ENCODE measurements at regions not wholly inside any gene's neighbourhood (a gene's known extent, or its start where the extent isn't known, plus 50 kb on each side); places are given as distances from the start of the nearest gene placed in this dataset.

GRCh38 chr13:81762449-81762848, 1421.5 kb upstream of the SPRY2 start:
- Histone ChIP-seq H3K36me3 (ENCODE audit: insufficient read depth) (no peaks in the 10 kb centered on the region), H3K79me2 (replicated peaks; ENCODE audit: insufficient read depth) (no peaks in the 10 kb centered on the region), H3K4me3 (no peak overlapping the region), H3K27me3 (ENCODE audit: insufficient read depth) (no peaks in the 10 kb centered on the region), H2AFZ (no peak overlapping the region), H3K4me2 (no peak overlapping the region), H3K27ac (ENCODE audit: low read depth) (no peak overlapping the region), H3K9me2 (ENCODE audit: insufficient read depth) (no peaks in the 10 kb centered on the region), H4K20me1 (replicated peaks; ENCODE audit: insufficient read depth) (no peaks in the 10 kb centered on the region), H3F3A (replicated peaks; ENCODE audit: low read depth) (no peaks in the 10 kb centered on the region), H3K4me1 (ENCODE audit: insufficient read depth) (no peaks in the 10 kb centered on the region)
- H3K9me3 Mint-ChIP-seq: peaks cover 19% of the 10 kb centered on the region
- TF ChIP-seq CREB1 (CRISPR knock-in tag; IDR thresholded peaks at IDR 0.05; ENCODE audit: low read depth) (no peak), CTCF (conservative IDR thresholded peaks at IDR 0.05; ENCODE audit: low read depth in 2 of 2) (0 out of 4 replicates have a peak, but pooled peaks of 1 of the 2 experiments have one; percentile 13)
- H3K27me3 Mint-ChIP-seq (ENCODE audit: insufficient read depth, low read depth, poor library complexity): no peaks in the 10 kb centered on the region
- H3K27ac Mint-ChIP-seq: no peak overlapping the region
- peak; percentile 60 for ATAC-seq
- H3K36me3 Mint-ChIP-seq (ENCODE audit: low read depth): peaks cover 18% of the 10 kb centered on the region; the same call in 2 of the 3 replicates
- no peak overlapping the region for H3K4me3 Mint-ChIP-seq
- DNase-seq (ENCODE audit: low spot score): peak; percentile 31
- H3K4me1 Mint-ChIP-seq: no peaks in the 10 kb centered on the region

GRCh38 chr13:81760316-81760715, 1419.4 kb upstream of the SPRY2 start:
- Histone ChIP-seq H3K4me2 (no peak overlapping the region), H3K36me3 (ENCODE audit: insufficient read depth) (no peaks in the 10 kb centered on the region), H3K4me3 (no peak overlapping the region), H3K4me1 (ENCODE audit: insufficient read depth) (no peaks in the 10 kb centered on the region), H3F3A (replicated peaks; ENCODE audit: low read depth) (no peaks in the 10 kb centered on the region), H3K9me2 (ENCODE audit: insufficient read depth) (no peaks in the 10 kb centered on the region), H3K27ac (ENCODE audit: low read depth) (no peak overlapping the region), H3K79me2 (replicated peaks; ENCODE audit: insufficient read depth) (no peaks in the 10 kb centered on the region), H2AFZ (no peak overlapping the region), H4K20me1 (replicated peaks; ENCODE audit: insufficient read depth) (no peaks in the 10 kb centered on the region), H3K27me3 (ENCODE audit: insufficient read depth) (no peaks in the 10 kb centered on the region)
- TF ChIP-seq JUNB (IDR thresholded peaks at IDR 0.05; ENCODE audit: unreplicated experiment) (no peak), CREB1 (CRISPR knock-in tag; IDR thresholded peaks at IDR 0.05; ENCODE audit: low read depth) (no peak), NANOG (IDR thresholded peaks at IDR 0.05; ENCODE audit: borderline replicate concordance) (no peak), EZH2phosphoT487 (IDR thresholded peaks at IDR 0.05; ENCODE audit: unreplicated experiment) (no peak), POLR2AphosphoS5 (IDR thresholded peaks at IDR 0.05; ENCODE audit: low read depth) (no peak), ETS1 (IDR thresholded peaks at IDR 0.05) (no peak), CTCF (conservative IDR thresholded peaks at IDR 0.05; ENCODE audit: low read depth in 2 of 2) (no peak), ZNF331 (CRISPR knock-in tag; IDR thresholded peaks at IDR 0.05; ENCODE audit: low read depth) (no peak), STAT1 (IDR thresholded peaks at IDR 0.05; ENCODE audit: unreplicated experiment) (no peak), EZH2 (IDR thresholded peaks at IDR 0.05; ENCODE audit: low read depth, unreplicated experiment) (no peak)
- TF ChIP-seq, protein P1, sequence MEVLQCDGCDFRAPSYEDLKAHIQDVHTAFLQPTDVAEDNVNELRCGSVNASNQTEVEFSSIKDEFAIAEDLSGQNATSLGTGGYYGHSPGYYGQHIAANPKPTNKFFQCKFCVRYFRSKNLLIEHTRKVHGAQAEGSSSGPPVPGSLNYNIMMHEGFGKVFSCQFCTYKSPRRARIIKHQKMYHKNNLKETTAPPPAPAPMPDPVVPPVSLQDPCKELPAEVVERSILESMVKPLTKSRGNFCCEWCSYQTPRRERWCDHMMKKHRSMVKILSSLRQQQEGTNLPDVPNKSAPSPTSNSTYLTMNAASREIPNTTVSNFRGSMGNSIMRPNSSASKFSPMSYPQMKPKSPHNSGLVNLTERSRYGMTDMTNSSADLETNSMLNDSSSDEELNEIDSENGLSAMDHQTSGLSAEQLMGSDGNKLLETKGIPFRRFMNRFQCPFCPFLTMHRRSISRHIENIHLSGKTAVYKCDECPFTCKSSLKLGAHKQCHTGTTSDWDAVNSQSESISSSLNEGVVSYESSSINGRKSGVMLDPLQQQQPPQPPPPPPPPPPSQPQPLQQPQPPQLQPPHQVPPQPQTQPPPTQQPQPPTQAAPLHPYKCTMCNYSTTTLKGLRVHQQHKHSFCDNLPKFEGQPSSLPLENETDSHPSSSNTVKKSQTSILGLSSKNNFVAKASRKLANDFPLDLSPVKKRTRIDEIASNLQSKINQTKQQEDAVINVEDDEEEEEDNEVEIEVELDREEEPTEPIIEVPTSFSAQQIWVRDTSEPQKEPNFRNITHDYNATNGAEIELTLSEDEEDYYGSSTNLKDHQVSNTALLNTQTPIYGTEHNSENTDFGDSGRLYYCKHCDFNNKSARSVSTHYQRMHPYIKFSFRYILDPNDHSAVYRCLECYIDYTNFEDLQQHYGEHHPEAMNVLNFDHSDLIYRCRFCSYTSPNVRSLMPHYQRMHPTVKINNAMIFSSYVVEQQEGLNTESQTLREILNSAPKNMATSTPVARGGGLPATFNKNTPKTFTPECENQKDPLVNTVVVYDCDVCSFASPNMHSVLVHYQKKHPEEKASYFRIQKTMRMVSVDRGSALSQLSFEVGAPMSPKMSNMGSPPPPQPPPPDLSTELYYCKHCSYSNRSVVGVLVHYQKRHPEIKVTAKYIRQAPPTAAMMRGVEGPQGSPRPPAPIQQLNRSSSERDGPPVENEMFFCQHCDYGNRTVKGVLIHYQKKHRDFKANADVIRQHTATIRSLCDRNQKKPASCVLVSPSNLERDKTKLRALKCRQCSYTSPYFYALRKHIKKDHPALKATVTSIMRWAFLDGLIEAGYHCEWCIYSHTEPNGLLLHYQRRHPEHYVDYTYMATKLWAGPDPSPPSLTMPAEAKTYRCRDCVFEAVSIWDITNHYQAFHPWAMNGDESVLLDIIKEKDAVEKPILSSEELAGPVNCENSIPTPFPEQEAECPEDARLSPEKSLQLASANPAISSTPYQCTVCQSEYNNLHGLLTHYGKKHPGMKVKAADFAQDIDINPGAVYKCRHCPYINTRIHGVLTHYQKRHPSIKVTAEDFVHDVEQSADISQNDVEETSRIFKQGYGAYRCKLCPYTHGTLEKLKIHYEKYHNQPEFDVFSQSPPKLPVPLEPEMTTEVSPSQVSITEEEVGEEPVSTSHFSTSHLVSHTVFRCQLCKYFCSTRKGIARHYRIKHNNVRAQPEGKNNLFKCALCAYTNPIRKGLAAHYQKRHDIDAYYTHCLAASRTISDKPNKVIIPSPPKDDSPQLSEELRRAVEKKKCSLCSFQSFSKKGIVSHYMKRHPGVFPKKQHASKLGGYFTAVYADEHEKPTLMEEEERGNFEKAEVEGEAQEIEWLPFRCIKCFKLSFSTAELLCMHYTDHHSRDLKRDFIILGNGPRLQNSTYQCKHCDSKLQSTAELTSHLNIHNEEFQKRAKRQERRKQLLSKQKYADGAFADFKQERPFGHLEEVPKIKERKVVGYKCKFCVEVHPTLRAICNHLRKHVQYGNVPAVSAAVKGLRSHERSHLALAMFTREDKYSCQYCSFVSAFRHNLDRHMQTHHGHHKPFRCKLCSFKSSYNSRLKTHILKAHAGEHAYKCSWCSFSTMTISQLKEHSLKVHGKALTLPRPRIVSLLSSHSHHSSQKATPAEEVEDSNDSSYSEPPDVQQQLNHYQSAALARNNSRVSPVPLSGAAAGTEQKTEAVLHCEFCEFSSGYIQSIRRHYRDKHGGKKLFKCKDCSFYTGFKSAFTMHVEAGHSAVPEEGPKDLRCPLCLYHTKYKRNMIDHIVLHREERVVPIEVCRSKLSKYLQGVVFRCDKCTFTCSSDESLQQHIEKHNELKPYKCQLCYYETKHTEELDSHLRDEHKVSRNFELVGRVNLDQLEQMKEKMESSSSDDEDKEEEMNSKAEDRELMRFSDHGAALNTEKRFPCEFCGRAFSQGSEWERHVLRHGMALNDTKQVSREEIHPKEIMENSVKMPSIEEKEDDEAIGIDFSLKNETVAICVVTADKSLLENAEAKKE (CRISPR knock-in tag; IDR thresholded peaks at IDR 0.05): no peak
- no peaks in the 10 kb centered on the region for H3K4me1 Mint-ChIP-seq
- H3K27ac Mint-ChIP-seq: no peak overlapping the region; the same call in 1 of the 2 replicates
- H3K27me3 Mint-ChIP-seq (ENCODE audit: insufficient read depth, low read depth, poor library complexity): no peaks in the 10 kb centered on the region
- peaks cover 20% of the 10 kb centered on the region; the same call in 2 of the 3 replicates for H3K36me3 Mint-ChIP-seq (ENCODE audit: low read depth)
- H3K4me3 Mint-ChIP-seq: no peak overlapping the region
- H3K9me3 Mint-ChIP-seq: peaks cover 21% of the 10 kb centered on the region
- DNase-seq (ENCODE audit: low spot score): no peak
- no peak for ATAC-seq
